ENCODE measurements at regions not wholly inside any gene's neighbourhood (a gene's known extent, or its start where the extent isn't known, plus 50 kb on each side); places are given as distances from the start of the nearest gene placed in this dataset.

GRCh38 chr2:76393356-76393755 is 682.6 kb upstream of the GCFC2 start (continued):
- TF ChIP-seq ZBTB43 (CRISPR knock-in tag; IDR thresholded peaks at IDR 0.05) (no peak), ZNF423 (CRISPR knock-in tag; IDR thresholded peaks at IDR 0.05) (no peak), ZNF281 (CRISPR knock-in tag; IDR thresholded peaks at IDR 0.05) (no peak), AR (CRISPR knock-in tag; IDR thresholded peaks at IDR 0.05) (no peak), JAZF1 (CRISPR knock-in tag; IDR thresholded peaks at IDR 0.05) (no peak), ATF1 (CRISPR knock-in tag; IDR thresholded peaks at IDR 0.05) (no peak), ETV6 (CRISPR knock-in tag; IDR thresholded peaks at IDR 0.05) (no peak), SP1 (CRISPR knock-in tag; conservative IDR thresholded peaks at IDR 0.05) (no peak)

- no peaks in the 10 kb centered on the region for H3K4me1 Mint-ChIP-seq
- H3K4me3 Mint-ChIP-seq, result no peak overlapping the region
- peaks cover 4% of the 10 kb centered on the region; the same call in 1 of the 2 replicates for H3K36me3 Mint-ChIP-seq
- H3K27me3 Mint-ChIP-seq (ENCODE audit: low read depth), result no peaks in the 10 kb centered on the region; the same call in 1 of the 2 replicates
- ChIA-PET CTCF (no interaction called here), POLR2A (no interaction called here)
- DNase-seq (ENCODE audit: low spot score), result no peak
- H3K9me3 Mint-ChIP-seq, result peaks cover 4% of the 10 kb centered on the region; the same call in 1 of the 2 replicates
- TF ChIP-seq FOXP4 (CRISPR knock-in tag; IDR thresholded peaks at IDR 0.05), result no peak
- no peak for TF ChIP-seq FOXP1 (CRISPR knock-in tag; IDR thresholded peaks at IDR 0.05; ENCODE audit: borderline replicate concordance)
- no peak for TF ChIP-seq KAT7 (CRISPR knock-in tag; IDR thresholded peaks at IDR 0.05; ENCODE audit: borderline replicate concordance)
- no peak for TF ChIP-seq SMAD4 (CRISPR knock-in tag; IDR thresholded peaks at IDR 0.05)
- no peak for TF ChIP-seq ZNF232 (CRISPR knock-in tag; IDR thresholded peaks at IDR 0.05)
- no peak for TF ChIP-seq JAZF1 (CRISPR knock-in tag; IDR thresholded peaks at IDR 0.05)
- no peak for ATAC-seq
- no peak overlapping the region for H3K27ac Mint-ChIP-seq
Measured at GRCh38 chr2:76391678-76392077, 681.0 kb upstream of the GCFC2 start.

- ChIA-PET CTCF (no interaction called here), POLR2A (no interaction called here)
- ATAC-seq (no peak), DNase-seq (ENCODE audit: low spot score) (no peak)
- no peak overlapping the region for H3K4me3 Mint-ChIP-seq
- H3K36me3 Mint-ChIP-seq, result peaks cover 4% of the 10 kb centered on the region; the same call in 1 of the 2 replicates
- H3K27ac Mint-ChIP-seq, result no peak overlapping the region
- H3K4me1 Mint-ChIP-seq, result no peaks in the 10 kb centered on the region
- H3K27me3 Mint-ChIP-seq (ENCODE audit: low read depth), result no peaks in the 10 kb centered on the region; the same call in 1 of the 2 replicates
- TF ChIP-seq NR1H2 (CRISPR knock-in tag; IDR thresholded peaks at IDR 0.05), result no peak
- peaks cover 4% of the 10 kb centered on the region; the same call in 1 of the 2 replicates for H3K9me3 Mint-ChIP-seq
Measured at GRCh38 chr2:76387294-76387693, 676.6 kb upstream of the GCFC2 start.
